Neural progenitor cell (in vitro differentiated cells): ENCODE measurements at regions not wholly inside any gene's neighbourhood (a gene's known extent, or its start where the extent isn't known, plus 50 kb on each side); places are given as distances from the start of the nearest gene placed in this dataset.

Source experiments
- DNase-seq: peaks from one replicate; pipeline ENCODE4 v3.0.0-alpha.2; 2016; ENCODE audit warnings: low spot score
- H2AFZ ChIP-seq: fragments of 200-600 bp; sonication (generic); replicated peaks from 2 replicates; pipeline ENCODE4 v1.6.1; 2016; ENCODE audit warnings: antibody characterized with exemption
- H3F3A ChIP-seq: fragments of 200-600 bp; sonication (generic); 2 replicates; pipeline ENCODE4 v1.6.1; 2016; ENCODE audit warnings: antibody characterized with exemption, low read depth
- H3K27ac ChIP-seq: fragments of 200-600 bp; sonication (generic); 2 replicates; pipeline ENCODE4 v1.5.1; 2016; ENCODE audit warnings: mild to moderate bottlenecking
- H3K27me3 ChIP-seq: fragments of 200-600 bp; sonication (generic); 2 replicates; pipeline ENCODE4 v1.6.1; 2016; ENCODE audit warnings: mild to moderate bottlenecking, moderate library complexity
- H3K36me3 ChIP-seq: fragments of 200-600 bp; sonication (generic); 2 replicates; pipeline ENCODE4 v1.5.1; 2016
- H3K4me1 ChIP-seq: fragments of 200-600 bp; sonication (generic); 2 replicates; pipeline ENCODE4 v1.6.1; 2016; ENCODE audit warnings: mixed run types
- H3K4me2 ChIP-seq: fragments of 200-600 bp; sonication (generic); 2 replicates; pipeline ENCODE4 v1.6.1; 2016
- H3K4me3 ChIP-seq: fragments of 200-600 bp; sonication (generic); 2 replicates; pipeline ENCODE4 v1.5.1; 2016
- H3K79me2 ChIP-seq: fragments of 200-600 bp; sonication (generic); 2 replicates; pipeline ENCODE4 v1.6.1; 2016; ENCODE audit warnings: low read depth
- H3K9ac ChIP-seq: fragments of 200-600 bp; sonication (generic); 2 replicates; pipeline ENCODE4 v1.6.1; 2016
- H3K9me3 ChIP-seq: fragments of 200-600 bp; sonication (generic); 2 replicates; pipeline ENCODE4 v1.5.1; 2016; ENCODE audit warnings: low read depth
- H4K20me1 ChIP-seq: fragments of 200-600 bp; sonication (generic); 2 replicates; pipeline ENCODE4 v1.6.1; 2016; ENCODE audit warnings: low read depth
- H3K27ac Mint-ChIP-seq: 3 replicates; pipeline ENCODE4 v1.8.0; 2021; ENCODE audit warnings: mixed read lengths
- H3K27me3 Mint-ChIP-seq: 2 replicates; pipeline ENCODE4 v1.8.0; 2022; ENCODE audit warnings: low read depth, mild to moderate bottlenecking, inconsistent platforms, moderate library complexity, mixed read lengths; ENCODE audit not compliant: insufficient read depth
- H3K36me3 Mint-ChIP-seq: 3 replicates; pipeline ENCODE4 v1.8.0; 2021; ENCODE audit warnings: mixed read lengths
- H3K4me1 Mint-ChIP-seq: 3 replicates; pipeline ENCODE4 v1.8.0; 2021; ENCODE audit warnings: mixed read lengths
- H3K4me3 Mint-ChIP-seq: 3 replicates; pipeline ENCODE4 v1.8.0; 2021; ENCODE audit warnings: mild to moderate bottlenecking, moderate library complexity, mixed read lengths
- H3K9me3 Mint-ChIP-seq: 3 replicates; pipeline ENCODE4 v1.8.0; 2020; ENCODE audit warnings: mixed read lengths
- CTCF ChIP-seq: fragments of 200-600 bp; sonication (generic); IDR thresholded peaks from 2 replicates; pipeline ENCODE4 v1.5.1; 2017; ENCODE audit warnings: antibody characterized with exemption, mild to moderate bottlenecking
- EZH2 ChIP-seq: fragments of 200-600 bp; sonication (generic); IDR thresholded peaks from 2 replicates; pipeline ENCODE4 v1.6.1; 2017; ENCODE audit warnings: antibody characterized with exemption, mild to moderate bottlenecking, moderate library complexity
- EZH2phosphoT487 ChIP-seq: fragments of 200-600 bp; sonication (generic); IDR thresholded peaks from 2 replicates; pipeline ENCODE4 v1.6.1; 2017; ENCODE audit warnings: antibody characterized with exemption

GRCh38 chr6:15853259-15853658 is 190.4 kb upstream of the DTNBP1 start:
- peaks cover 2% of the 10 kb centered on the region for H3K27me3 Mint-ChIP-seq
- no peaks in the 10 kb centered on the region for H3K4me1 Mint-ChIP-seq
- no peak overlapping the region for H3K9ac ChIP-seq
- no peaks in the 10 kb centered on the region for H4K20me1 ChIP-seq
- H3K4me3 ChIP-seq, result no peak overlapping the region
- no peak for DNase-seq
- peaks cover 2% of the 10 kb centered on the region for H3K9me3 Mint-ChIP-seq
- no peaks in the 10 kb centered on the region for H3K4me1 ChIP-seq
- TF ChIP-seq EZH2 (no peak), CTCF (no peak), EZH2phosphoT487 (no peak)
- no peaks in the 10 kb centered on the region for H3K79me2 ChIP-seq
- no peaks in the 10 kb centered on the region for H3K27me3 ChIP-seq
- no peaks in the 10 kb centered on the region for H3K9me3 ChIP-seq
- no peaks in the 10 kb centered on the region for H3K36me3 Mint-ChIP-seq
- no peak overlapping the region for H2AFZ ChIP-seq
- no peaks in the 10 kb centered on the region for H3K36me3 ChIP-seq
- no peaks in the 10 kb centered on the region for H3F3A ChIP-seq
- H3K4me3 Mint-ChIP-seq, result no peak overlapping the region
- no peak overlapping the region for H3K27ac Mint-ChIP-seq
- H3K4me2 ChIP-seq, result no peak overlapping the region
- H3K27ac ChIP-seq, result no peak overlapping the region

DNA sequence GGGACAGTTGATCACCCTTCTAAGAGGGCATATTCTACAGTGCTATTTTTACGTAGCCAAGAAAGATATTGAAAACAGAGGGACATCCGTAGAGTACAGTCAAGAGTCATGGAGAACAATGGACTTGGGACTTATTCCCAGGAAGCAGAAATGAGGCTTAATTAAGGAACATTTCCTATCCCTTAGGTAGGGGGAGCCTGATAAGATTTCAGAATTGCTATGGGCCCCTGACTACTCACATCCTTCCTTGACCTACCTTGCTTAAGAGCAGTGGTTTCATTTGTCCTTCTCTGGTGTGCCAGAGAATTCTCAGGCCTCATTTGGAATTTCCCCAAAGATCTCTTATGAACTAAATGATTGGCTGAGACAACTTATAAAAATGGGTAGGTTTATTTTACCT is 189.5 kb upstream of the DTNBP1 start:
- peaks cover 2% of the 10 kb centered on the region for H3K9me3 Mint-ChIP-seq
- H3K4me1 Mint-ChIP-seq, result no peaks in the 10 kb centered on the region
- H3K9ac ChIP-seq, result no peak overlapping the region
- TF ChIP-seq EZH2phosphoT487 (no peak), CTCF (no peak), EZH2 (no peak)
- H3K36me3 ChIP-seq, result no peaks in the 10 kb centered on the region
- DNase-seq, result no peak
- H3K79me2 ChIP-seq, result no peaks in the 10 kb centered on the region
- no peaks in the 10 kb centered on the region for H3K36me3 Mint-ChIP-seq
- H3K4me1 ChIP-seq, result no peaks in the 10 kb centered on the region
- no peak overlapping the region for H3K27ac Mint-ChIP-seq
- H4K20me1 ChIP-seq, result no peaks in the 10 kb centered on the region
- no peaks in the 10 kb centered on the region for H3K9me3 ChIP-seq
- no peak overlapping the region for H3K4me3 ChIP-seq
- H2AFZ ChIP-seq, result no peak overlapping the region
- no peaks in the 10 kb centered on the region for H3F3A ChIP-seq
- H3K4me2 ChIP-seq, result no peak overlapping the region
- no peak overlapping the region for H3K4me3 Mint-ChIP-seq
- no peak overlapping the region for H3K27ac ChIP-seq
- H3K27me3 Mint-ChIP-seq, result peaks cover 2% of the 10 kb centered on the region
- H3K27me3 ChIP-seq, result no peaks in the 10 kb centered on the region

DNA sequence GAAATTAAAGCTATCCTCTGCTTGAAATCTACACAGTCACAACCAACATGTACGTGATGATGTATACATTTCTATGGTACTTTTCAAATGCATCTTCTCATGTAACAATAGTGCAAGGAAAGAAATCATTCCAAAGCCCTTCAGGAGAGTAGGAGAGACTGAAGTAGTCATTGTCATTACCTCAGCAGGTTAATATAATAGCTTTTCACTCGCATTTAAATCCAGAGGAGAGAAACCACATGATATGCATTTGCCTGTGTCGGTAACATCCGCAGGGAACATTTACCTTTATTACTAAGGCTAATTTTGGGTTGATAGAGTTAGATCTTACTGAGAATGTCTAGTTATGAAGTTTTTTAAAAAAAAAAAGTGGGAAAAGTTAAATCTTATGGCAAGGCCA is 186.6 kb upstream of the DTNBP1 start:
- no peaks in the 10 kb centered on the region for H4K20me1 ChIP-seq
- Mint-ChIP-seq H3K4me1 (peaks cover 2% of the 10 kb centered on the region), H3K4me3 (no peak overlapping the region), H3K27ac (no peak overlapping the region), H3K27me3 (peaks cover 2% of the 10 kb centered on the region), H3K9me3 (peaks cover 2% of the 10 kb centered on the region), H3K36me3 (no peaks in the 10 kb centered on the region)
- H3K9ac ChIP-seq, result no peak overlapping the region
- H3F3A ChIP-seq, result no peaks in the 10 kb centered on the region
- H3K79me2 ChIP-seq, result no peaks in the 10 kb centered on the region
- H3K4me2 ChIP-seq, result no peak overlapping the region
- no peak for DNase-seq
- H2AFZ ChIP-seq, result no peak overlapping the region
- no peaks in the 10 kb centered on the region for H3K27me3 ChIP-seq
- peaks cover 7% of the 10 kb centered on the region for H3K4me1 ChIP-seq
- H3K9me3 ChIP-seq, result no peaks in the 10 kb centered on the region
- no peaks in the 10 kb centered on the region for H3K36me3 ChIP-seq
- no peak overlapping the region for H3K4me3 ChIP-seq
- TF ChIP-seq CTCF, result no peak
- no peak for TF ChIP-seq EZH2phosphoT487
- TF ChIP-seq EZH2, result no peak
- H3K27ac ChIP-seq, result no peak overlapping the region

DNA sequence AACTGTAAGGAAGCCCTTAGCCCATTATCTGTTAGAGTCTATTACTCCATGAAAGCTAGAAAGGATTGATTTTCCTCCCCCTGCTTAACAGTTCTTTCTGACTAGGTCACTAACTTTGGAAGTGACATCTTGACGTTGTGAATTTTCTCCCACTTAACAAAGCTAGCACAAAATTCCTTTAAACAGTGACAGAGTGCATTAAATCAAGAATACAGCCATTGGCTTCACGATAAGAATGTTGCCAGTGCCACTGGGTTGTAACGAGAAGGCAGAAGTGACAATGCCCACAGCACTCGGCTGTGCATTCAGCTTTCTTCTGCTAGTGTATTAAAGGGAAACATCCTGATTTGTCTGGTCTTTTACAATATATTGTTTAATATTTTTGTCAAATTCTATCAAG is 182.7 kb upstream of the DTNBP1 start:
- TF ChIP-seq CTCF, result no peak
- no peak overlapping the region for H3K27ac Mint-ChIP-seq
- Histone ChIP-seq H2AFZ (peak overlapping the region; percentile 28), H3K4me1 (peaks cover 7% of the 10 kb centered on the region), H3K27ac (no peak overlapping the region), H3K36me3 (no peaks in the 10 kb centered on the region), H3K4me3 (no peak overlapping the region), H3K9me3 (no peaks in the 10 kb centered on the region), H3K79me2 (no peaks in the 10 kb centered on the region), H3K9ac (no peak overlapping the region), H4K20me1 (no peaks in the 10 kb centered on the region), H3K27me3 (no peaks in the 10 kb centered on the region), H3F3A (no peaks in the 10 kb centered on the region), H3K4me2 (no peak overlapping the region)
- no peaks in the 10 kb centered on the region for H3K9me3 Mint-ChIP-seq
- no peak overlapping the region for H3K4me3 Mint-ChIP-seq
- peaks cover 33% of the 10 kb centered on the region for H3K4me1 Mint-ChIP-seq
- H3K36me3 Mint-ChIP-seq, result no peaks in the 10 kb centered on the region
- peaks cover 2% of the 10 kb centered on the region for H3K27me3 Mint-ChIP-seq
- DNase-seq, result no peak
